PC-3 (cell line): ENCODE measurements at regions not wholly inside any gene's neighbourhood (a gene's known extent, or its start where the extent isn't known, plus 50 kb on each side); places are given as distances from the start of the nearest gene placed in this dataset.

Experiments
- ATAC-seq: fragments of 200-7000 bp; cut with Tn5 transposase; 2 replicates; pipeline ENCODE4 v1.9.1; 2020; ENCODE audit warnings: mild to moderate bottlenecking, moderate library complexity
- BruUV-seq: library from RNA; stranded (reverse); fragments of 400-500 nt; replicated peaks from 2 replicates; lab custom pipeline; 2021; lab: Mats Ljungman, UMichigan
- CTCF ChIA-PET: fragments of 300-600 bp; sonication (Branson Sonifier 250); formaldehyde crosslinking; loops from one replicate; lab custom pipeline; 2022; ENCODE audit warnings: antibody characterized with exemption; lab: Charles Lee
- POLR2A ChIA-PET: fragments of 300-600 bp; sonication (Branson Sonifier 250); formaldehyde crosslinking; loops from one replicate; lab custom pipeline; 2022; ENCODE audit warnings: antibody characterized with exemption; ENCODE audit not compliant: unreplicated experiment; lab: Charles Lee
- DNase-seq: peaks from one replicate; pipeline ENCODE4 v3.0.0-alpha.2; 2015
- H2AFZ ChIP-seq: fragments of 300-600 bp; sonication (generic); 2 replicates; pipeline ENCODE4 v1.6.0; 2016; ENCODE audit warnings: antibody characterized with exemption, low read length
- H3F3A ChIP-seq: fragments of 300-600 bp; sonication (generic); one replicate; pipeline ENCODE4 v1.6.0; 2017; ENCODE audit warnings: antibody characterized with exemption, low read length, control low read depth, mild to moderate bottlenecking; ENCODE audit not compliant: unreplicated experiment
- H3K27ac ChIP-seq: fragments of 300-600 bp; sonication (generic); 2 replicates; pipeline ENCODE4 v1.5.1; 2016; ENCODE audit warnings: mild to moderate bottlenecking, low read length
- H3K27me3 ChIP-seq: fragments of 300-600 bp; sonication (generic); 2 replicates; pipeline ENCODE4 v1.6.1; 2016; ENCODE audit warnings: low read length, mixed read lengths
- H3K36me3 ChIP-seq: fragments of 300-600 bp; sonication (generic); 2 replicates; pipeline ENCODE4 v1.6.1; 2016; ENCODE audit warnings: low read depth, mixed run types, low read length, mixed read lengths
- H3K4me1 ChIP-seq: fragments of 300-600 bp; sonication (generic); 2 replicates; pipeline ENCODE4 v1.5.1; 2016; ENCODE audit warnings: low read length; ENCODE audit not compliant: insufficient read depth
- H3K4me2 ChIP-seq: fragments of 300-600 bp; sonication (generic); 2 replicates; pipeline ENCODE4 v1.6.0; 2016; ENCODE audit warnings: low read length
- H3K4me3 ChIP-seq: fragments of 300-600 bp; sonication (generic); 2 replicates; pipeline ENCODE4 v1.5.1; 2016; ENCODE audit warnings: mild to moderate bottlenecking, low read length, mixed read lengths
- H3K79me2 ChIP-seq: fragments of 300-600 bp; sonication (generic); 2 replicates; pipeline ENCODE4 v1.6.1; 2017; ENCODE audit warnings: low read length, mixed read lengths
- H3K9ac ChIP-seq: fragments of 300-600 bp; sonication (generic); 2 replicates; pipeline ENCODE4 v1.6.0; 2016; ENCODE audit warnings: mild to moderate bottlenecking, low read length
- H3K9me2 ChIP-seq: fragments of 300-600 bp; sonication (generic); replicated peaks from 2 replicates; pipeline ENCODE4 v1.6.1; 2016; ENCODE audit warnings: mixed run types, low read length, mixed read lengths
- H3K9me3 ChIP-seq: fragments of 300-600 bp; sonication (generic); 2 replicates; pipeline ENCODE4 v1.6.1; 2016; ENCODE audit warnings: low read length, mixed read lengths
- H4K20me1 ChIP-seq: fragments of 300-600 bp; sonication (generic); 2 replicates; pipeline ENCODE4 v1.6.1; 2016; ENCODE audit warnings: low read length, mixed read lengths
- CTCF ChIP-seq: fragments of 300-600 bp; sonication (generic); conservative IDR thresholded peaks from 2 replicates; pipeline ENCODE4 v1.5.1; 2017; ENCODE audit warnings: antibody characterized with exemption, low read depth, mild to moderate bottlenecking, low read length
- EZH2 ChIP-seq: fragments of 300-600 bp; sonication (generic); IDR thresholded peaks from one replicate; pipeline ENCODE4 v1.6.1; 2017; ENCODE audit warnings: antibody characterized with exemption, mild to moderate bottlenecking, low read length; ENCODE audit not compliant: unreplicated experiment
- EZH2phosphoT487 ChIP-seq: fragments of 300-600 bp; sonication (generic); IDR thresholded peaks from 2 replicates; pipeline ENCODE4 v1.6.1; 2018; ENCODE audit warnings: mild to moderate bottlenecking, antibody characterized with exemption, low read length, borderline replicate concordance
- intact Hi-C: fragments of 100-400 bp; cut with micrococcal nuclease; formaldehyde crosslinking; loops from 2 replicates; pipeline ENCODE4 v1.9.0; 2023

DNA sequence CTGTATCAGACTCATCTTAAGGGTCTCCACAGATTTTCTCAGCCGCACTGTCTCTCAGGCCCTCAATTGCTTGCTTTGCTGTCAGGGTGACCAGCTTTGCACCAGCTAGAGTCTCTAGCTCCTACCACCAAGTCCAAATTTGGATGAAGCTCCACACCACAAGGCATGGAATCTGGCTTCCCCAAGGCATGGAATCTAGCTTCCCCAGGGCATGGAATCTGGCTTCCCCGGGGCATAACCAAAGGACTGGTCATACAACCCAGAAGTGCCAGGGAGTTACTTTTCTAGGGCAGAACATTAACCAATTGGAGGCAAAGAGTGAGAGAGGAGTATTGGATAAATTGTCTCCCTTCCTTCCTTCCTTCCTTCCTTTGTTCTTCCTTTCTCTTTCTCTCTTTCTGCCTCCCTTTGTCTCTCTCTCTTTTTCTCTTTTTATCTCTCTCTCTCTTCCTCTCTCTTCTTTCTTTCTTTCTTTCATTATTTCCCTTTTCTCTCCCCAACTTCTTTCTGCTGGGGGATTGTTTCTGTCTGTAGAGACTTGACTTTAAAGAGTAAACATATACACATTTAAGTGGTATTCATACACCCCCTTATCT is 76.9 kb upstream of the HAO2 start:
- no peak for TF ChIP-seq CTCF
- TF ChIP-seq EZH2, result no peak
- TF ChIP-seq EZH2phosphoT487, result no peak
- no peaks in the 10 kb centered on the region for H3K9me3 ChIP-seq
- H3K27ac ChIP-seq, result no peak overlapping the region
- no peak overlapping the region for H3K4me2 ChIP-seq
- ChIA-PET POLR2A (no interaction called here), CTCF (no interaction called here)
- BruUV-seq, result no TSS peak
- H3F3A ChIP-seq, result no peaks in the 10 kb centered on the region
- intact Hi-C loops, result no loop called here
- no peaks in the 10 kb centered on the region for H3K4me1 ChIP-seq
- H3K4me3 ChIP-seq, result no peak overlapping the region
- peaks cover 10% of the 10 kb centered on the region for H3K27me3 ChIP-seq
- H3K36me3 ChIP-seq, result no peaks in the 10 kb centered on the region
- DNase-seq (no peak), ATAC-seq (no peak)
- H3K9me2 ChIP-seq, result no peaks in the 10 kb centered on the region
- H4K20me1 ChIP-seq, result no peaks in the 10 kb centered on the region
- no peak overlapping the region for H3K9ac ChIP-seq
- H2AFZ ChIP-seq, result no peak overlapping the region
- no peaks in the 10 kb centered on the region for H3K79me2 ChIP-seq

DNA sequence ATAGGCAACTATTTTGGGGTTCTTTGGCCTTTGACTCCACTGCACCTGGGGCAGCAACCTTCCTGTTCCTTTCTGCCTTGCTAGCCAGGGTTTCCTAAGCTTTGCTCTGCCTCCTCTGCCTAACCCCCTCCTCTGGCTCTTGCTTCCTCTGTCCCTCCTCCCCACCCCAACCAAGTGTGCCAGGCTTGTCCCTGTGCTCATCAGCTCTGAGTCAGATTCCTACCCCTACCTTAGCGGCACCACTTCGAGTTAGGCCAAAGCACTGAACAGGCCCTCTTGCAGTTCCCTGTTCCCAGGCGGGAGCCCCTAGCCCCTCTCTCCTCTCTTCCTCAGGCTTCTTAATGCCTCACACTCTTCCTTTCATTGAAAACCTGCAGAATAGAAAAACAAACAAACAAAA is 74.8 kb upstream of the HAO2 start:
- Histone ChIP-seq H3K4me1 (no peaks in the 10 kb centered on the region), H3K79me2 (no peaks in the 10 kb centered on the region), H3K27ac (no peak overlapping the region), H2AFZ (no peak overlapping the region), H3K4me2 (no peak overlapping the region), H3F3A (no peaks in the 10 kb centered on the region), H3K9me3 (no peaks in the 10 kb centered on the region), H3K27me3 (peaks cover 10% of the 10 kb centered on the region), H3K9ac (no peak overlapping the region), H3K36me3 (no peaks in the 10 kb centered on the region), H4K20me1 (no peaks in the 10 kb centered on the region), H3K4me3 (no peak overlapping the region), H3K9me2 (no peaks in the 10 kb centered on the region)
- no peak for DNase-seq
- BruUV-seq, result no TSS peak
- POLR2A ChIA-PET, result no interaction called here
- intact Hi-C loops, result no loop called here
- CTCF ChIA-PET, result no interaction called here
- TF ChIP-seq EZH2phosphoT487 (no peak), CTCF (no peak)
- no peak for ATAC-seq

GRCh38 chr1:119294199-119294598 is 74.4 kb upstream of the HAO2 start:
- peaks cover 13% of the 10 kb centered on the region for H3K27me3 ChIP-seq
- H3K79me2 ChIP-seq, result no peaks in the 10 kb centered on the region
- CTCF ChIA-PET, result no interaction called here
- no peaks in the 10 kb centered on the region for H3F3A ChIP-seq
- no peak overlapping the region for H3K27ac ChIP-seq
- intact Hi-C loops, result no loop called here
- no peaks in the 10 kb centered on the region for H3K36me3 ChIP-seq
- H3K9me2 ChIP-seq, result no peaks in the 10 kb centered on the region
- H4K20me1 ChIP-seq, result no peaks in the 10 kb centered on the region
- TF ChIP-seq EZH2phosphoT487 (no peak), EZH2 (no peak), CTCF (no peak)
- no peaks in the 10 kb centered on the region for H3K9me3 ChIP-seq
- ATAC-seq (no peak), DNase-seq (no peak)
- POLR2A ChIA-PET, result no interaction called here
- no peak overlapping the region for H2AFZ ChIP-seq
- no peaks in the 10 kb centered on the region for H3K4me1 ChIP-seq
- no peak overlapping the region for H3K9ac ChIP-seq
- no peak overlapping the region for H3K4me2 ChIP-seq
- no TSS peak for BruUV-seq
- H3K4me3 ChIP-seq, result no peak overlapping the region
